ENCODE measurements at regions not wholly inside any gene's neighbourhood (a gene's known extent, or its start where the extent isn't known, plus 50 kb on each side); places are given as distances from the start of the nearest gene placed in this dataset.

DNA sequence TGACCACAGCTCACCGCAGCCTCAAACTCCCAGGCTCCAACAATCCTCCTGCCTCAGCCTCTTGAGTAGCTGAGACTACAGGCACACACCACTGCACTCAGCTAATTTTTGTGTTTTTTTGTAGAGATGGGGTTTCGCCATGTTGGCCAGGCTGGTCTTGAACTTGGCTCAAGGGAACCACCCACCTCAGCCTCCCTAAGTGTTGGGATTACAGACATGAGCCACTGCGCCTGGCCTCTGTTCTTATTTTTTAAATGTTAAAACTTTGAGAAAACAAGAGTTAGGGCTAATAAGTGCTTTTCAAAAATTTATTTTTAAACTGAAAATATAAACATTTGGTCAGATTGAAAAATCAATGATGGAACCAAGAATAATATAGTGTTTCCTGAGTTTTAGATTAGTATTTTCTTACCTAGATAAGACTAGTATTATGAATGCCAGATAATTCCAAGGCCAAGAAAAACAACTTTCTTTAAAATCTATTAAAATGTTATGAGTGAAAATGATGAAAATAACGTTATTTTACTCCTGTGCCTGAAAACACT is 66.2 kb upstream of the S1PR1 start:
- H4K20me1 ChIP-seq (ENCODE audit: insufficient read depth, low read length) = no peaks in the 10 kb centered on the region
- TF ChIP-seq, protein P1, sequence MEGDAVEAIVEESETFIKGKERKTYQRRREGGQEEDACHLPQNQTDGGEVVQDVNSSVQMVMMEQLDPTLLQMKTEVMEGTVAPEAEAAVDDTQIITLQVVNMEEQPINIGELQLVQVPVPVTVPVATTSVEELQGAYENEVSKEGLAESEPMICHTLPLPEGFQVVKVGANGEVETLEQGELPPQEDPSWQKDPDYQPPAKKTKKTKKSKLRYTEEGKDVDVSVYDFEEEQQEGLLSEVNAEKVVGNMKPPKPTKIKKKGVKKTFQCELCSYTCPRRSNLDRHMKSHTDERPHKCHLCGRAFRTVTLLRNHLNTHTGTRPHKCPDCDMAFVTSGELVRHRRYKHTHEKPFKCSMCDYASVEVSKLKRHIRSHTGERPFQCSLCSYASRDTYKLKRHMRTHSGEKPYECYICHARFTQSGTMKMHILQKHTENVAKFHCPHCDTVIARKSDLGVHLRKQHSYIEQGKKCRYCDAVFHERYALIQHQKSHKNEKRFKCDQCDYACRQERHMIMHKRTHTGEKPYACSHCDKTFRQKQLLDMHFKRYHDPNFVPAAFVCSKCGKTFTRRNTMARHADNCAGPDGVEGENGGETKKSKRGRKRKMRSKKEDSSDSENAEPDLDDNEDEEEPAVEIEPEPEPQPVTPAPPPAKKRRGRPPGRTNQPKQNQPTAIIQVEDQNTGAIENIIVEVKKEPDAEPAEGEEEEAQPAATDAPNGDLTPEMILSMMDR (IDR thresholded peaks at IDR 0.05; ENCODE audit: low read length) = no peak
- no peak for TF ChIP-seq EZH2phosphoT487 (IDR thresholded peaks at IDR 0.05; ENCODE audit: low read length)
- TF ChIP-seq EZH2 (optimal IDR thresholded peaks at IDR 0.05; ENCODE audit: low read depth, low read length) = no peak
- DNase-seq = no peak

DNA sequence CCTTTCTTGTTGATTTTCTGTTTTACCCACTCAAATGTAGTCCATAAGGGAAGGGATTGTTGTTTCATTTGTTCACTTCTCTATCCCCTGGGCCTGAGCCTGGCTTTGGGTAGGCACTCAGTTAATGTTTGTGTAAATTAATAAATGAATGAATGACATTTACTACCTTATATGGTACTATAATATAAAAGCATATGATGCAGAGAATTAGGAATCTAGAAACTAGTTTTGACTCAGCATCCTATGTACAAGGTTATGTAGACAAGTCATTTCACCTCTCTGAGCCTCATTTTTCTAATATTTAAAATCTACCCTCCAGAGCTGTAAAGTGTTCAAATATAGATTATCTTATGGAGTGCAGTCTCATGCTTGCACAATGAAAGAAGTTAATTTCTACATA is 68.9 kb upstream of the S1PR1 start:
- TF ChIP-seq EZH2phosphoT487 (IDR thresholded peaks at IDR 0.05; ENCODE audit: low read length) = no peak
- TF ChIP-seq, protein P1 (IDR thresholded peaks at IDR 0.05; ENCODE audit: low read length) = no peak
- TF ChIP-seq EZH2 (optimal IDR thresholded peaks at IDR 0.05; ENCODE audit: low read depth, low read length) = no peak
- Histone ChIP-seq H3K27me3 (replicated peaks; ENCODE audit: insufficient read depth, low read length) (no peaks in the 10 kb centered on the region), H3K4me3 (ENCODE audit: low read length) (no peak overlapping the region), H3K9me2 (replicated peaks; ENCODE audit: insufficient read depth, low read length) (no peaks in the 10 kb centered on the region), H3K4me2 (ENCODE audit: low read depth, low read length) (no peak overlapping the region), H3F3A (ENCODE audit: insufficient read depth, low read length) (no peaks in the 10 kb centered on the region), H3K4me1 (ENCODE audit: low read length) (no peaks in the 10 kb centered on the region), H3K9ac (ENCODE audit: low read length) (no peak overlapping the region), H4K20me1 (ENCODE audit: insufficient read depth, low read length) (no peaks in the 10 kb centered on the region), H3K27ac (ENCODE audit: low read length) (no peak overlapping the region), H3K36me3 (replicated peaks; ENCODE audit: insufficient read depth, low read length) (no peaks in the 10 kb centered on the region), H3K79me2 (ENCODE audit: low read length) (no peaks in the 10 kb centered on the region), H3K9me3 (replicated peaks; ENCODE audit: insufficient read depth, low read length) (no peaks in the 10 kb centered on the region), H2AFZ (ENCODE audit: low read length) (no peak overlapping the region)
- DNase-seq = no peak

More for the DNA sequence above, 66.2 kb upstream of the S1PR1 start:
- Histone ChIP-seq H3K4me3 (ENCODE audit: low read length) (no peak overlapping the region), H3K9me2 (replicated peaks; ENCODE audit: insufficient read depth, low read length) (no peaks in the 10 kb centered on the region), H3K9me3 (replicated peaks; ENCODE audit: insufficient read depth, low read length) (no peaks in the 10 kb centered on the region), H3K79me2 (ENCODE audit: low read length) (no peaks in the 10 kb centered on the region), H3K27ac (ENCODE audit: low read length) (no peak overlapping the region), H2AFZ (ENCODE audit: low read length) (no peak overlapping the region), H3K36me3 (replicated peaks; ENCODE audit: insufficient read depth, low read length) (no peaks in the 10 kb centered on the region), H3K27me3 (replicated peaks; ENCODE audit: insufficient read depth, low read length) (no peaks in the 10 kb centered on the region), H3K4me2 (ENCODE audit: low read depth, low read length) (no peak overlapping the region), H3K4me1 (ENCODE audit: low read length) (no peaks in the 10 kb centered on the region), H3K9ac (ENCODE audit: low read length) (no peak overlapping the region), H3F3A (ENCODE audit: insufficient read depth, low read length) (no peaks in the 10 kb centered on the region)

- H3K4me1 ChIP-seq (ENCODE audit: low read length) = no peaks in the 10 kb centered on the region
- no peak overlapping the region for H2AFZ ChIP-seq (ENCODE audit: low read length)
- H3K27ac ChIP-seq (ENCODE audit: low read length) = no peak overlapping the region
- H3K4me2 ChIP-seq (ENCODE audit: low read depth, low read length) = no peak overlapping the region
- no peaks in the 10 kb centered on the region for H3K27me3 ChIP-seq (replicated peaks; ENCODE audit: insufficient read depth, low read length)
- no peaks in the 10 kb centered on the region for H3K36me3 ChIP-seq (replicated peaks; ENCODE audit: insufficient read depth, low read length)
- H3K9me3 ChIP-seq (replicated peaks; ENCODE audit: insufficient read depth, low read length) = no peaks in the 10 kb centered on the region
- H3K9ac ChIP-seq (ENCODE audit: low read length) = no peak overlapping the region
- no peaks in the 10 kb centered on the region for H3K9me2 ChIP-seq (replicated peaks; ENCODE audit: insufficient read depth, low read length)
- no peaks in the 10 kb centered on the region for H3F3A ChIP-seq (ENCODE audit: insufficient read depth, low read length)
- no peaks in the 10 kb centered on the region for H4K20me1 ChIP-seq (ENCODE audit: insufficient read depth, low read length)
- H3K79me2 ChIP-seq (ENCODE audit: low read length) = no peaks in the 10 kb centered on the region
- DNase-seq = no peak
- TF ChIP-seq, protein P1 (IDR thresholded peaks at IDR 0.05; ENCODE audit: low read length) = no peak
- TF ChIP-seq EZH2 (optimal IDR thresholded peaks at IDR 0.05; ENCODE audit: low read depth, low read length) (no peak), EZH2phosphoT487 (IDR thresholded peaks at IDR 0.05; ENCODE audit: low read length) (no peak)
- no peak overlapping the region for H3K4me3 ChIP-seq (ENCODE audit: low read length)
Measured at GRCh38 chr1:101166583-101167120, 70.2 kb upstream of the S1PR1 start.

All from MM.1S (cell line).